ENCODE measurements at regions not wholly inside any gene's neighbourhood (a gene's known extent, or its start where the extent isn't known, plus 50 kb on each side); places are given as distances from the start of the nearest gene placed in this dataset.

DNA sequence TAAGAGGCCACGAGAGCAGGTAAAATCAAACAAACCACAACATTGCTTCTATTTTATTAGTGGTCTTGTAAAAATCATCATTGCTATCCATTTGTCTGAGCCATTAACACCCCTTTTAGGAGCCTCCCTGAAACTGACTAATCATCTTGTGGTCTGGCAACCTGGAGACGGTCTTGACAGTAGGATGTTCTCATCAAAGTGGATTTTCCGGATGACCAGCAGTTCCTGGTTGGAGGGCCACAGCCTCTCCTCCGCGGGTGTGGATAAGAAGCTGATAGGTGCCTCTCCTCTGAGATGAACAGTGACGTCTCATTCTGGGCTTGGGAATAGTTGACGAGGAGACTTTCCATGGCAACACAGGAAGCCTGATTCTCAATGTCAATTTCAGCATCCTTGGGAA is 490.7 kb downstream of the TYW1 start:
- TF ChIP-seq, protein P1, sequence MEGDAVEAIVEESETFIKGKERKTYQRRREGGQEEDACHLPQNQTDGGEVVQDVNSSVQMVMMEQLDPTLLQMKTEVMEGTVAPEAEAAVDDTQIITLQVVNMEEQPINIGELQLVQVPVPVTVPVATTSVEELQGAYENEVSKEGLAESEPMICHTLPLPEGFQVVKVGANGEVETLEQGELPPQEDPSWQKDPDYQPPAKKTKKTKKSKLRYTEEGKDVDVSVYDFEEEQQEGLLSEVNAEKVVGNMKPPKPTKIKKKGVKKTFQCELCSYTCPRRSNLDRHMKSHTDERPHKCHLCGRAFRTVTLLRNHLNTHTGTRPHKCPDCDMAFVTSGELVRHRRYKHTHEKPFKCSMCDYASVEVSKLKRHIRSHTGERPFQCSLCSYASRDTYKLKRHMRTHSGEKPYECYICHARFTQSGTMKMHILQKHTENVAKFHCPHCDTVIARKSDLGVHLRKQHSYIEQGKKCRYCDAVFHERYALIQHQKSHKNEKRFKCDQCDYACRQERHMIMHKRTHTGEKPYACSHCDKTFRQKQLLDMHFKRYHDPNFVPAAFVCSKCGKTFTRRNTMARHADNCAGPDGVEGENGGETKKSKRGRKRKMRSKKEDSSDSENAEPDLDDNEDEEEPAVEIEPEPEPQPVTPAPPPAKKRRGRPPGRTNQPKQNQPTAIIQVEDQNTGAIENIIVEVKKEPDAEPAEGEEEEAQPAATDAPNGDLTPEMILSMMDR (IDR thresholded peaks at IDR 0.05; ENCODE audit: insufficient read depth, low read depth, low read length) = no peak
- TF ChIP-seq EZH2 (IDR thresholded peaks at IDR 0.05; ENCODE audit: insufficient read depth, low read length) = no peak

Measured in astrocyte (in vitro differentiated cells and primary cell).